ENCODE measurements at regions not wholly inside any gene's neighbourhood (a gene's known extent, or its start where the extent isn't known, plus 50 kb on each side); places are given as distances from the start of the nearest gene placed in this dataset.

DNA sequence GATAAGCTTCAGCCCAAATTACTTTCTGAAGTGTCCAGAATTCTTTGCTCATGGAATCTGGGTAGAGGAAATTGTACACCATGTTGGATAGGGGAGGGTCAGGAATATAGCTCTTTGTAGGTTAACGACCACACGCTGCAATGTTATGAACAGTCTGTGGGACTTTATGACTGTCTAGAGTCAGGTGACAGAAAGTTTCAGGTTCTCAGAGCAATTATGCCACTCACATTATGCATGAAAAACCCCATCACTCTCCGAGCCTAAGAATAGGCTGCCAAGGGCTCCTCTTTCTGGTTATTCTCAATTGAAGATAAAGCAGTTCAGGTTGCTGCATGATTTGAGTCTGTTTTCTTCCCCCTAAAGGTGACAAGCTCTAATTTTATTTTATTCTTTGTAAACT, 430.9 kb downstream of the ATP23 start:
- no peak for FAIRE-seq

DNA sequence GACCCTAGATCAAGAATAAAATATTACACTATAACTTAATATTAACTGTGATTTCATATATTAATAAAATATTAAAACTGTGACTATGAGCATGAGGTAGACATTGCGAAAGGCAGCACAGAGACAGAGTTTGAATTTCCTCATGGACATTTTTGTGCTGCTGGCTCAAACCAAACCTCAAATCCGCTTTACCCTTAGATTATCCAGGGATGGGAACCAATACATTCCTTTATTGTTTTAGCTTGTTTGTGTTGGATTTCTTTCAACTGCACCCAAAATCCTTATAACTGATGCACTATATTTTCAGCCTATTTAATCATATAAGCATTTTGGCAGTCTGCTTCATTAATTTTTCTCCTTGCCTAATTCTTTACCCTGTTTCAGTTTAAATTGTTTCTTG, 436.7 kb downstream of the ATP23 start:
- no peak for FAIRE-seq

DNA sequence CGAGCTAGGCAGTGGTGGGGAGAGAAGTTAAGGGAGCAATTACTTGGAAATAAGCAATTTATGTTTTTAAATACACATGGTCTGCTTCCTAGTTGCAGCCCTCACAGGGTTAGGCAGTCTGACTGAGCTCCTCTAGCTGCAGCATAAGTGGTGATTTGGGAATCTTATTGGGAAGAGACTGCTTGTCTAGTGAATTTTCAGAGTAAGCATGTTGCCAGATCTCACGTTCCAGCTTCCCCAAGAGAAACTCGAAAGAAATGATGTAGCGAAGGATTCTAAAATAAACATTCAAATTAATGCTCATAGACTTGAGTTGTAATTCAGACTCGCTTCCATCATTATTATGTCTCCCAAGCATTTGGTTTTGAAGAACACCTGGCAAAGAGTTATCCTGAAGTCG, 440.2 kb downstream of the ATP23 start:
- FAIRE-seq = no peak

DNA sequence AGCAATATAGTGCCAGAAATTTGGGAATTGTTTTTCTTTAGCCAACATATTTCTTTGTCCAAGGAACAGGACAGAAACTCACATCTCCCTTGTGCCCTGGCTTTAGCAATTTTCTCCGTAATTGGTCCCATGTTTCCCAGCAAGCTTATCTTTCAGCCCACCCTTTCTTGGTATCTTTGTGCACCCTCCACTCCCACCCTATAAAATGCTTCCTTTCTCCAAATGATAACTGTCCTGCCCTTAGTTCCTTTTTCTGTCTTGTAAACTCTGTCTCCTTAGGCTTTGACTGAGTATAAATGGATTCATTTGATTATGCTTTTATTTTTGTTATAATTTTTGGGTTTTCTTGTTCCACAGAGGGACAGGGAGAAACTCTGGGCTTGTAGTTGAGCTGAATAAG, 442.8 kb downstream of the ATP23 start:
- no peak for FAIRE-seq

DNA sequence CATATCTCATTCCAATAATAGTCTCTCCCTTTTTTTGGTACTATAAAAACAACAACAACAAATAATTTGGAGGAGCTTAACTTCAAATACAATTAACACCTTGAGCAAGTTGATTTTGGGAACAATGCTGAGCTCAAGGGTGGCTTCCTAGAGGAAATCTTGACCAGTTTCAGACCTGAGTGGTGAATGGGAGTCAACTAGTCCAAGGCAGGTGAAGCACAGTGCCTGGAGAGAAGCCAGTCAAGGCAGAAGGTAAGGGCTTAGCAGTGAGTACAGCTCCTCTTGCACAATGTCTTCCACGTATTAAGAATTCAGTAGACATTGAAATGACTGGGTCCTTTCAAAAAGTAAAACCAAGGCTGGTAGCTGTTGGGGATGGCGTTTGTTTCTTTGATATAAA, 444.8 kb downstream of the ATP23 start:
- no peak for FAIRE-seq

DNA sequence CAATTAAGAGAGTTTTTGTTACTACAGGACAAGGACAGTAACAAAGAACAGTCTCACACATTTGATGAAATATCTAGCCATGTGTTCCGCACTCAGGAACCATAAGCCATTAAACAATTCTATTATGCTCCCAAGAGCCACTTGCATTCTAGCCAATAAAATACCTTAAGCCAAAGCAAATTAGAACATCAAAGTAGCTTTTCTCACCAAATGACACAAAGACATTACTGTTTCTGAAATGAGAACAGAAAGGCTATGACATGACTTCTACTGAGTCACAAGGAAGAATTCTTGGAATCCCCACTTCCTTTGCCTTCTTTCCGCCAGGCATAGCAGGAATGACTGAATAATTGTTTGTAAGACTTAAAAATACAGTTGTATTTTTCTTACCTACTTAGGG, 445.8 kb downstream of the ATP23 start:
- FAIRE-seq = no peak

DNA sequence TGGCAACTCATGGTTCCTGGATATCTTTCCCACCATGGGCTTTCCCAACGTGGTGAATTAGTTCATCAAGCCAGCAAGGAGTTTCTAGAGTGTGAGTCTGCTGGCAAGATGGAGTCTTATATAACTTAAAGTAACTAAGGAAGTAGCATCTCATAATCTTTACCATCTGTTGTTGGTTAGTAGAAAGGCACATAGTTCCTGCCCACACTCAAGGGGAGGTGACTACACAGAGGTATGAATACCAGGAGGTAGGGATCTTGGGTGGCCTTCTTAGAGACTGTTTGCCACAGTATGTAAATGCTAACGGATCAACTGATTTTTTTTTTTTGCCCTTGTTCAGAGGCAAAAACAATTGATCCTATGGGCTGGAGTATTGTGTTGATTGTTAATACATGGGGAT, 446.9 kb downstream of the ATP23 start:
- FAIRE-seq = no peak

DNA sequence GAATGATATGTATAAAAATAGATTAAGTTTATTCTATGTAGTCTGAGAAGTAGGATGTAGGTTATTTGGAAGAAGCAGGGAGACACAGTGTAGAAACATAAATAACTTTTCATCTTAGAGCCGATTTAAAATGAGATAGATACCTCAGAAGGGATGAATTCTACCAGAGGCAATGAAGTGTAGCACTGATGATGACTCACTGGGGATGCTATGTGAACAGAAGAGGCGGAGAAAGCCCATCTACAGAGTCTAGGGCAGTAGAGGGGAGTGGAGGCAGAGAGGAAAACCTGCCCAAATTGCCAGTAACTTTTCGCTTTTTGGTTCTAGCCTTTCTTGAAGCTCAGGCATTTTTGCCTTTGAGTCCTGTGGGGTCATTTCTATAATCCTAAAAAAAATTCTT, 451.8 kb downstream of the ATP23 start:
- no peak for FAIRE-seq

DNA sequence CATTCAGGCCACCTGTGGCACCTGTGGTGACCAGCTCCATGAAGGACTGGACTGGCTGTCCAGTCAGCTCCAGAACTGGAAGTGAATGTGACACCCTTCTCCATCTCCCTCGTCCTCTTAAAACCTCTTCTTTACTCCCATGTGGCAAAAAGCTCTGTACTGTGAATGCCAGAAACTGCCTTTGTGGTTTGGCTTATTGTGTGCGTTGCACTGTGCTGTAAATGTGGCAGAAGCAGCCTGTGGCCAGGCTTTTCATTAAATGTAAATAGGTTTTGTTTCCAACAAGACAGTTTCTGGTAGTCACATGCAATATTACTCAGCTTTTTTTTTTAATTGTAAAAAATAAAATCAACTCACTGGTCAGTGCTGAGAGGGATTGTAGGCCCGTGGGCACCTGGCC, 453.7 kb downstream of the ATP23 start:
- FAIRE-seq = no peak

DNA sequence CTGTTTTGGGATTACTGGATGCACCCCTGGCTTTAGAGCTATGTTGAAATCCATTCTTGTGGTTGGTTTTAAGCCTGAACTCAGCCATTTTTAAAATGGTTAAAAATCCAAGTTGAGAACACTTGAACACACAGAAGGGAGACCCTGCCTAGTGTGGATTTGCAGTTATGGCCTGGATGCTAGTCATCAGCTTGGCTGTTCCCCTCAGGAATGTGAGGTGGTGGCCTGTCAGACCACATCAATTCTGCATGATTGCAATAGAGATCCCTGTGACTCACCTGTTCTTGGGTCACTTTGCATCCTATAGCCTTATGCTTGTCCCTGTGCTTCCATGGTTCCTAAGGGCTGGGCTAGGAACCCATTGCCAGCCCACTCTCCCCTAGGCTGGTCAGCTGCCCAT, 454.1 kb downstream of the ATP23 start:
- FAIRE-seq = no peak

DNA sequence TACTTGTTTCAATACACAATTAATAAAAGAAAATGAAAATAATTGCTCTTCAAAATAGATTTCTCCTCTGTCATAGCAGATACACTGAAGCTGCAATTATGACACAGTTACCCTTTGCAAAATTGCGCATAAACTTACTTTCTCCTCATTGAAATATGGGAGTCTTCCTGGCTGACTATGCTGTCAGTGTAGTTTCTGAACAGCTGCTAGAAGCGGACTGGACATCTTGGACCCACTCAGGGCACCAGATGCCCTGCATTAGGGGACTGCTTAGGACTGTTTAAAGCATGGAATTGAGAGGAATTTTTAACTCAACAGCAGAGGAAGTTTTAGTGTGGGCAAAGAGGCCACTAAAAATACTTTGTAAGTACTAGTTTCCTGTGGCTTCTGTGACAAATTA, 454.9 kb downstream of the ATP23 start:
- FAIRE-seq = no peak

DNA sequence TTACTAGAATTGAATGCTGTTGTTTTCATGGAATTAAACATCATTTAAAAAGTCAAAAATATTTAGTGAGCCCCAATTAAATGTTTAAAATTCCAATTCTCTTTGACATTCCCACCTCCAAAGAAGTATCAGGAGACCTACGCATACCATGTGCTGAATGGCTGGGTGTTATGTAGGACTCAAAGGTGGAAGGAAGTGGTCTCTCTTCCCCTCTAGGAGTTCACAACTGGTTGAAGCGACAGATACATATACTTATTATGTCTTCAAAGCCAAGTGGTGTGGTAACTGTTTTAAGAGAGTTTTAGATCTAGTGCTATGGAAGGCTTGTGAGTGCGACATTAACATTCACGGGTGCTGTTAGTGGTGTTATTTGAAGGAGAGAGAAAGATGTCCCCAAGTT, 464.0 kb downstream of the ATP23 start:
- no peak for FAIRE-seq

DNA sequence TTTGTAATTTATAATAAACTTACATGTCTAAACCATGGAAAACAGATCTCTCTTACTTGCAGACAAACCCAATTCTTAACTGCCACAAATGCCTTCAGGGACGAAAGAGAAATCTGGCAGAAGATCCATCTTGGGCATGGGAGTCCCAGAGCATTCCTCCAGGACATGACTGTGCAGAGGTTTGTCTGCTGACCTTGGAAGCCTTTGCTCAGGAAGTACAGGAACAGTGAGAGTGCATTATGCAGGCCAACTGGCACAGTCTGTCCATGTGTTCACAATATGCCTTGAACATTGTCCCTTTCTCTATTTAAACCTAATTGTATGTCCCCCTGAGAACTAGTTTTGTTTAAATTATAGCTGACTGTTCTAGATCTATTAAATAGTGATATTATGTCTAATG, 467.1 kb downstream of the ATP23 start:
- no peak for FAIRE-seq

DNA sequence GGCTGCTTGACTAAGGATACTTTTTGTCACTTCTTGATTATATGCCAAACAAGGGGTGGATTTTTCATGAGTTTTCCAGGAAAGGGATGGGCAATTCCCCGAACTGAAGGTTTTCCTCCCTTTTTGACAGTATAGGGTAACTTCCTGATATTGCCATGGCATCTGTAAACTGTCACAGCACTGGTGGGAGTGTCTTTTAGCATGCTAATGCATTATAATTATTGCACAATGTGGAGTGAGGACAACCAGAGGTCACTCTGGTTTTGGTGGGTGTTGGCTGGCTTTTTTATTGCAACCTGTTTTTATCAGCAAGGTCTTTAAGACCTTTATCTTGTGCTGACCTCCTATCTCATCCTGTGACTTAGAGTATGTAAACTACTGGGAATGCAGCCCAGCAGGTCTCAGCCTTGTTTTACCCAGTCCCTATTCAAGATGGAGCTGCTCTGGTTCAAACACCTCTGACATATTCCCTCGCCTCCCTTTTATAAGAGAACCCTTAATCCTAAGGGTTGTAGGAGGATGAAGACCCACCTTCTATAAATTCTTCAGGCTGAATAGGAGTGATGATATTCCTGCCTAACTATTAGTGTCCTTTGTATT, 471.2 kb downstream of the ATP23 start:
- FAIRE-seq = no peak

DNA sequence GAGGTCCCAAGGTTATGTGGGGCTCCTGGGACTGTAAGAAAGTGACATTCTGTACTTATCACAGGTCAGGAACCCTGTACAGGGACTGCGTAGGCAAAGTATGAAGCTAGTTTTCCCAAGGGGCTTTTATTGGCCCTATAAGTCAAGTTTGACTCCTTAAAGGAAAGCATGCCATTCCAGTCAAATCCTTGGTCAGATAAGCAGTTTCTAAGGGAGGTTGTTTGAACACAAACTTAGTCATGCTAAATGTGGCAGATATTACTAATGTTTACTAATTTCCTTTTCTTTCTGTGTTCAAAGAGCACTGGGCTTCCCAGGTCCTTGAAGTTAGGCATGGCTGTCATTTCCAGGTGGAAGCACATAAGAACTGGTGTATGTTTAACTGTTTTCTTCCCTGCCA, 472.4 kb downstream of the ATP23 start:
- no peak for FAIRE-seq

DNA sequence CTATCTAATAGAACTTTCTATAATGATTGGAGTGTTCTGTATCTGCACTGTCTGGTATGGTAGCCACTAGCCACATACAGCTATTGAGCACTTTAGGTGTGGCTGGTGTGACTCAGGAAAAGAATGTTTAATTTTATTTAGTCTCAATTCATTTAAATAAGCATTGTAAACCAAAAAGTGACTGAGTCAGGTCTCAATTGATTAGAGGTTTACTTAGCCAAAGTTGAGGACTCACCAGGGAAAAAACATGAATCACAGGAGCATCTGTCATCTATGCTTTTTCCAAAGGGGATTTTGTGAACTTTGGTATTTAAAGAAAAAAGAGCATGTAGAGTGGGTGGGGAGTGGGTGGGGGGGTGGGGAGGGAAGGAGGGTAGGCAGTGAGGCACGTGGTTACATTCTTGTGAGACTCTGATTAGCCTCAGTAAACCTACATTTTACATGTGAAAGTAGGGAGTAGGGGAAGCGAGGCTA, 473.1 kb downstream of the ATP23 start:
- no peak for FAIRE-seq

DNA sequence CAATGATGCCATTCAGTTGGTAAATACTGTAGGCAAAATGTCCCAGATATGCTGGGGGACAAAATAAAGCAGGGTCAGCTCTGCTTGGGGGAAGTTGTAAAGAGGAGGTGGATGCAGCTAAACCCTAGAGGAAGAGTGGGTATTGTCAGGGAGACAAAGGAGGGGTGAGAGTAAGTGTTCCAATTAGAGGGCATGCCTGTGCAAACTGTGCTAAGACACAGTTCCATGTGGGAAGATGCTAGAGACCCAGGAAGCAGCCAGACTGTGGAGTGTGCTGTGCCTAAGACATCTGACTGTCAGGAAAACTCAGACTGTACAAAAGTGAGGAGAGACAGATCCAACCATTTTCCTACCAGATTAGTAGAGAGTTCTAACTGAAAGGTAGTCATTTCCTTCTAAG, 474.3 kb downstream of the ATP23 start:
- no peak for FAIRE-seq

DNA sequence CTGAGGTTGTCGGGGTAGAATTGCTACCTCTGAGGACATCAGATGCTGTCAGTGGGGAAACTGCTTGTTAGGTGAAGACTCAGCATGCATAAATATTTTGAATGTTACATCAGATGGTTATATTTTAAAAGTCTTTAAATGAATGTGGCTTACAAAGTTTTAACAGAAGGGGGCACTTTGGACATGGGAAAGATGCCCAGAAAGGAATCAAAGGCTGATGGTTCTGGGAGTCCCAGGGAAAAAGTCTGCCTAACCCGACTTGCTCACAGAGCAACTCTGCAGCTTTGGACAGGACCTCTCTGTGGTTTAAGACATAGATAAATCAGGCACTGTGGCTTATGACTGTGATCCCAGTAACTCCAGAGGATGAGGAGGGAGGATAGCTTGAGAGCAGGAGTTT, 474.9 kb downstream of the ATP23 start:
- no peak for FAIRE-seq

DNA sequence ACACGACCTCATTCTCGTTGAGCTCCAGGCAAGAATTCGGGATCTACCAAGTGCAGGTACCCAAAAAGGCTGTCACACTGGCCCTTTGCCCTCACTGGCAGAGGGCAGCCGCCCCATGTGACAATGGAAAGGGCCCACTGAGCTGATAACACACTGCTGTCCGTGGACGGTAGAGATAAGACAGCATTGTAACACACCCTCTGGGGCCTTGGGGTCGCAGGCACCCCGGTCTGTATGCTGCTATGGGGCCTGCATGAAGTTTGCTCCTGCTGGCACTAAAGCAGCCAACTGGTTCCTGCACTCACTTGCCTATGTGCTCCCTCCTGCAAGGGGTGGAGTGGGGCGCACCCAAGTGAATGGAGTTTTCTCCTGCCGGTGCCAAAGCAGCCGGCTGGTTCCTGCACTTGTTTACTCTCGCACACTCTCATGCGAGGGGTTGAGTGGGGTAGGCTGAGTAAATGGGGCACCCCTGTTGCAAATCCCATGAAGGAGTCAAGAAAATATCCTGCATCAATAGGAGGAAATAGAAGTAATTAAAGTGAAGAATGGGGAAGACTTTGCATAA, 477.9 kb downstream of the ATP23 start:
- FAIRE-seq = no peak

DNA sequence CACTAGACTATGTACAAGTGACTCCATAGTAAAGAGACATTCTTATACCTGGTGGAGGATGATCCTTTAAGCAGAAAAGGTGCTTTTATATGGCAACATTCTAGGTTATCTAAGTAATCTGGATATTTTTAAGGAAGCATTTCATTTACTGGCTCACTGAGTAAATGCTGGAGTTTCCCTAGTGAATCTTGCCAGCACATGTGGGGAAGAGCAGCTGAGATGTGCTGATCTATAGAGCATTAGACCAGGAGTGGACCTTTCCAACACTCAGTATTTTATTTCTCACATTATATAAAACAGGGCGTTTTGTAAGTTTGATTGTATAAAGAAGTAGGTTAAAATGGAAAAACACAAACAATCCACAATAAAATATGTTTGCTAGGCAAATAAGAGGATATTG, 478.5 kb downstream of the ATP23 start:
- FAIRE-seq = no peak

DNA sequence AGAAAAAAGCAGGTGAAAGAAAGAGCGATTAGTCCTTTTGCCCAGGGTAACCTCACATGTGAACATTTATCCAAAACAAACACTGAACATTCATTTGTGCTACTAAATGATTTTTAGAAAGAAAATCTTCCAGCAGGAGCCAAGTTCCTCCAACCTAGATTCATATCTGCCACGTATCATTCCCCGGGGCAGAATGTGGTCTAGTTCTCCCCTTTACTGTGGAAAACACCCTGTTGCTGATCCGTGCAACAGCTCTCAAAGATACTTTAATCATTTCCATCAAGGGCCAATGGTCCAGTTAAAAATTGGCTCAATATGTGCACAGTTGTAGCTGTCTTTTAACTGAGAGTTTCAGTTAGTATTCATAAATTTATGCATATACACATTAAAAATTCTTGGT, 479.1 kb downstream of the ATP23 start:
- no peak for FAIRE-seq

DNA sequence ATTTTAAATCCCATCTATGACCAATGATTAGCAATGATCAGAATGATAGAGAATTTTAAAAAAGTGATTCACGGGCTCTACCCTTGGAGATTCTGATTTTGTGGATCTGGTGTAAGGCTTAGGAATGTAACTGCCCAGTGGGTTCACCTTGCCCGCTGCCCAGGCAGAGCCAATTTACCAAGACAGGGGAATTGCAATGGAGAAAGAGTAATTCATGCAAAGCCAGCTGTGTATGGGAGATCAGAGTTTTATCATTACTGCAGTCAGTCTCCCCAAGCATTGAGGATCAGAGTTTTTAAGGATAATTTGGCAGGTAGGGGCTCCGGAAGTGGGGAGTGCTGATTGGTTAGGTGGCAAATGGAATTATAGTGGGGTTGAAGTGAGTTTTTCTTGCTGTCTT, 480.6 kb downstream of the ATP23 start:
- no peak for FAIRE-seq

DNA sequence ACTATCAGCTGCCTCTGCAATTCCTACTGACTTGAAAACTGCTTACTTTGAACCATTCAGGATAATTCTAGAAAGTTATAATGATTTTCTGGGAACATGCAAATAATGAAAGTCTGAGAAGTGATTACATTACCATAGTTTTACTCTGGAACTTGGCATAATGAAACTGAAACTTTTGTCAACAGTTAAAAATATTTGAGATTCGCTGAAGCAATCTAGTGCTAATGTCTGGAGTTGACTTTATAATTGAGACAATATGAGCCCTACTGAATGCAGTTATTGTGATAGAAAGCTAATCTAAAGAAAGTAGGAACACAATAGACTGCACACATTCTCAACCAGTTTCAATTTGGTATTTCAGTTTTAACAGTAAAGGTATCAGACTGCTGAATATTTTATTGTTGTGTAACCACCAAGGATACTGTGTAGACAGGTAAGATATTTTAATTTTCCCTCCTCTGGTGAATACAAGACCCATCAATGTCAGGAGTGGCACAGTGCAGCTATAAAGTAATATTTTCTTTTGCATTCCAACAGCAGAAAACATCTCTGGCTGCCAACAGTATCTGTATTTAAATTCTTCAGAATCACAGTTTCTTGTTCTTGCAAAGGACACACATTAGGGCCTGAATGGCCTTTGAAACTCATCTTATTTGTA, 483.5 kb downstream of the ATP23 start:
- FAIRE-seq = no peak

DNA sequence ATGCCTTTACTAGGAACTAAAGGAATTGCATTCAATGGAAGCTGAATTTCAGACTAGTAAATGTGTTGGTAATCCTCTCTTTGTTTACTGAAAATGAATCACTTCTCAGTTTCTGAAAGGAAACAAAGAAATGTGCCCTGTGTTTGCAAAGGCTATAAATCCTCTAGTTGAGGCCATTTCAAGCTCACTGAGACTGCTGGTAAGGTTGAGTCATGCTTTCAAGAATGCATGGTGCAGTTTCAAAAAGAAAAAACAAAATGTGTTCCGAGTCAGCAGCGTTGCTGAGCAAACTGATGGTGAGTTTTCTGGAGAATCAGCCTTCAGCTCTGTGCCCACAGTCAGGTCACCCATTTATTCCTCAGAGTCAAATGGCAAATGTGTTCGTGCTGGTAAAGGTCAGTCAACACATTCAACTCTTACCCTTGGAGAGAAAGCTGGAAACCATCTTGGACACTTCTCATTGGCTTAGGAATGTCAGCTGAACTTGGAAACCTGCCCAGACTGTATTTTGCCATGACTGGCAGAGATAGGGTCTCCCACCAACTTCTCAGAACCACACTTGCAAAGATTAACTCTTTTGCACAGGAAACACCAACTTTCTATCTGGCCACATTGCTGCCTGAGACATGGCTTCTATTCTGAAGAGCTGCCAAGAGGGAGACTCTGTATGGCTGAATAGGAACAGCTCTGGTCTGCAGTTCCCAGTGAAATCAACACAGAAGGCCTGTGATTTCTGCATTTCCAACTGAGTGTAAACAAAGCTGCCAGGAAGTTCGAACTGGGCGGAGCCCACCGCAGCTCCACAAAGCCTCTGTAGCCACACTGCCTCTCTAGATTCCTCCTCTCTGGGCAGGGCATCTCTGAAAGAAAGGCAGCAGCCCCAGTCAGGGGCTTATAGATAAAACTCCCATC, 484.4 kb downstream of the ATP23 start:
- FAIRE-seq = no peak
